ENCODE measurements at regions not wholly inside any gene's neighbourhood (a gene's known extent, or its start where the extent isn't known, plus 50 kb on each side); places are given as distances from the start of the nearest gene placed in this dataset.

DNA sequence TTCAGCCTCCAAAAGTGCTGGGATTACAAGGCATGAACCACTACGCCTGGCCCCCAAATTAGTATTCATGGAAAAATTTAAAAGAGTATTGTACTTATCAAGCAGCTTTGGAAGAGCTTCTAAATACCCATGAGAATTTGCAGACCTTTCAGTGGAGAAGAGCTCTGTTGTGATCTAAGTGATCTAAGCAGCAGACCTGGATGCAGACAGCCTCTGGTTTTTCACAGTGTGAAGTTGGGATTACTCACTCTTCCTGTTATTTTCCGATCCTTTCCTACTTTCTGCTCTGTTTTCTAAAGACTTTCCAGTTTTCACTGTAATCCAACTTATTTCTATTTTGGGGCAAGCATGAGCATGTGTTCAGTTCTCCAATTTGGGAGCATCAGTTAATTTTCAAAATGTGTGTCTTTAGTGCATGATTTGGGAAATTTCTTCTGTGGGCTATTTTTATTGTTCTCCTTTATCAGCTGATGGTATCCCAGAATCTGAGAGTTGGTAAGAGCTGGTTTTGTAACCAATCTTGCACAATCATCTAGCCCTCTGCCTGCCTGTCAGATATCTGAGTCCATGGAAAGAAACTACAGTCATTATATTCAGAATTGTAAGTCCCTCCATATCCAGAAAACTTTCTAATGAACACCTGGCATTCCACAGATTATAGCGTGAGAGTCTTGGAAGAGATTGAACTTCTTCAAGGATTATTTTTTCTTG lies 207.7 kb upstream of the DTNBP1 start:
- TF ChIP-seq, protein P1, sequence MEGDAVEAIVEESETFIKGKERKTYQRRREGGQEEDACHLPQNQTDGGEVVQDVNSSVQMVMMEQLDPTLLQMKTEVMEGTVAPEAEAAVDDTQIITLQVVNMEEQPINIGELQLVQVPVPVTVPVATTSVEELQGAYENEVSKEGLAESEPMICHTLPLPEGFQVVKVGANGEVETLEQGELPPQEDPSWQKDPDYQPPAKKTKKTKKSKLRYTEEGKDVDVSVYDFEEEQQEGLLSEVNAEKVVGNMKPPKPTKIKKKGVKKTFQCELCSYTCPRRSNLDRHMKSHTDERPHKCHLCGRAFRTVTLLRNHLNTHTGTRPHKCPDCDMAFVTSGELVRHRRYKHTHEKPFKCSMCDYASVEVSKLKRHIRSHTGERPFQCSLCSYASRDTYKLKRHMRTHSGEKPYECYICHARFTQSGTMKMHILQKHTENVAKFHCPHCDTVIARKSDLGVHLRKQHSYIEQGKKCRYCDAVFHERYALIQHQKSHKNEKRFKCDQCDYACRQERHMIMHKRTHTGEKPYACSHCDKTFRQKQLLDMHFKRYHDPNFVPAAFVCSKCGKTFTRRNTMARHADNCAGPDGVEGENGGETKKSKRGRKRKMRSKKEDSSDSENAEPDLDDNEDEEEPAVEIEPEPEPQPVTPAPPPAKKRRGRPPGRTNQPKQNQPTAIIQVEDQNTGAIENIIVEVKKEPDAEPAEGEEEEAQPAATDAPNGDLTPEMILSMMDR (conservative IDR thresholded peaks at IDR 0.05; ENCODE audit: low read length) = no peak
- no peak for TF ChIP-seq EZH2phosphoT487 (IDR thresholded peaks at IDR 0.05; ENCODE audit: borderline replicate concordance, low read depth, low read length)

Data from OCI-LY7 (cell line).